ENCODE measurements at regions not wholly inside any gene's neighbourhood (a gene's known extent, or its start where the extent isn't known, plus 50 kb on each side); places are given as distances from the start of the nearest gene placed in this dataset.

- TF ChIP-seq CTCF (IDR thresholded peaks at IDR 0.05; ENCODE audit: insufficient read depth, low read length) (no peak), SPI1 (IDR thresholded peaks at IDR 0.05; ENCODE audit: borderline replicate concordance, low read depth) (no peak), POLR2AphosphoS5 (IDR thresholded peaks at IDR 0.05; ENCODE audit: low read depth) (no peak), REST (IDR thresholded peaks at IDR 0.05; ENCODE audit: insufficient replicate concordance, low read depth) (no peak), GABPA (IDR thresholded peaks at IDR 0.05; ENCODE audit: low read depth) (no peak)
Observed at GRCh38 chr15:34514251-34514670, 69.2 kb downstream of the GOLGA8B start.
